ENCODE measurements at regions not wholly inside any gene's neighbourhood (a gene's known extent, or its start where the extent isn't known, plus 50 kb on each side); places are given as distances from the start of the nearest gene placed in this dataset.

DNA sequence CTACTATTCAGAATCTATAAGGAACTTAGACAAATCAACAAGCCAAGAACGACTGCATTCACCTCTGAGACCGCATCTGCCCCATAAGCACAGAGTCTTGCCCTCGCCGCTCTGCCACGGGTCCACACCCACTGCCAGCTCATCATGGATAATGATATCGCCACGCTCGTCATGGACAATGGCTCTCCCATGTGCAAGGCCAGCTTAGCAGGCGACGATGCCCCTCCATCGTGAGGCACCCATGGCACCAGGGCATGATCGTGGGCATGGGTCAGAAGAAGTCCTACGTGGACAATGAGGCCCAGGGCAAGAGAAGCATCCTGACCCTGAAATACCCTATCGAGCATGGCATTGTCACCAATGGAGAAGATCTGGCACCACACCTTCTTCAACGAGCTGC lies 92.1 kb upstream of the FXR1 start:
- FAIRE-seq (no peak), DNase-seq (no peak)
- 90 to 94% (median 93%) methylated on average over 15 of the region's 15 CpGs for WGBS, 3 donors
- Histone ChIP-seq H3K4me3 (ENCODE audit: low read depth in 1 of 3, low read length in 3 of 3) (no peak overlapping the region), H3K4me1 (ENCODE audit: control insufficient read depth in 3 of 3, insufficient read depth in 2 of 3, low read depth in 1 of 3, low read length in 2 of 3) (no peaks in the 10 kb centered on the region), H3K36me3 (ENCODE audit: control insufficient read depth in 3 of 3, insufficient read depth in 2 of 3, low read depth in 1 of 3, low read length in 3 of 3) (no peaks in the 10 kb centered on the region), H3K27ac (ENCODE audit: low read depth in 1 of 3, low read length in 2 of 3) (no peak overlapping the region), H3K27me3 (ENCODE audit: control insufficient read depth in 3 of 3, insufficient read depth in 3 of 3, low read length in 3 of 3) (peaks cover 0 to 3% (median 0%) of the 10 kb centered on the region in 3 donors), H3K9me3 (ENCODE audit: control insufficient read depth in 2 of 2, insufficient read depth in 1 of 2, low read depth in 1 of 2, low read length in 1 of 2) (no peaks in the 10 kb centered on the region)

DNA sequence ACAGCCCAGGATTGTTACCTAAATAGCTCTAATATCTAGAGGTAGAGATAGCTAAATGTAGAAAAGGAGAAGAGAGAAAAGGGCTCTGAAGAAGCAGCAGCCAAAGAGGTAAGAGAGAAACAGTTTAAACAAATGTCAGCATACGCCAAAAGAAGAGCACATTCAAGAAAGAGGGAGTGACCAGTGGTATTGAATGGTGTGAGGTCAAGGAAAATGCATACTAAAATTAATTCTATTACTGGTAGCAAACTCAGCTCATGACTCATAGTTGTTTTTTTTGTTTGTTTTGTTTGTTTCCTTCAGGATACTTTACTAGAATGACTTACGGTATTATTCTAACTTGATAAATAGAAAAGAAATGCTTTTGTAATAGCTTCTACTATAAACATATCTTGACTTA lies 86.5 kb upstream of the FXR1 start:
- H3K9me3 ChIP-seq (ENCODE audit: control insufficient read depth in 2 of 2, insufficient read depth in 1 of 2, low read depth in 1 of 2, low read length in 1 of 2): no peaks in the 10 kb centered on the region
- no peak overlapping the region for H3K4me3 ChIP-seq (ENCODE audit: low read depth in 1 of 3, low read length in 3 of 3)
- WGBS, 3 donors: 78 to 82% (median 80%) methylated on average over 2 of the region's 2 CpGs
- no peak for FAIRE-seq
- H3K27ac ChIP-seq (ENCODE audit: low read depth in 1 of 3, low read length in 2 of 3): no peak overlapping the region
- no peaks in the 10 kb centered on the region for H3K36me3 ChIP-seq (ENCODE audit: control insufficient read depth in 3 of 3, insufficient read depth in 2 of 3, low read depth in 1 of 3, low read length in 3 of 3)
- no peaks in the 10 kb centered on the region for H3K4me1 ChIP-seq (ENCODE audit: control insufficient read depth in 3 of 3, insufficient read depth in 2 of 3, low read depth in 1 of 3, low read length in 2 of 3)
- peaks cover 0 to 3% (median 0%) of the 10 kb centered on the region in 3 donors for H3K27me3 ChIP-seq (ENCODE audit: control insufficient read depth in 3 of 3, insufficient read depth in 3 of 3, low read length in 3 of 3)
- no peak for DNase-seq

DNA sequence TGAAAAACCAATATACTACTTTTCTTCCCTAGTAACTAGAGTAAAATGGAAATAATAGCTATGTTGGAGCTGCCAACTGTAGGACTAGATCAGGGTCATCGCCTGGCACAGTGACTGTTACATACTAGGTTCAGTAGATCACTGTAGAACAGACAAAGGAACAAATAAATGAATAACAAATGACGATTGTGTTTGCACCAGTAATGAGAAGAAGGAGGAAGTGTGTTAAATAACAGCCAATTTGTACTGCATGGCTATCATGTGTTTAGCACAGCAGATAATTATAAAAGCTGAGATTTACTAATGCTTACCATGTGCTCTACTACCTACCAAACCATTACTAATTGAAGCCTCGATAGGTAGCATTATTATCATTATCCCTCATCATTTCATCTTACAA lies 85.3 kb upstream of the FXR1 start:
- no peak for DNase-seq
- Histone ChIP-seq H3K9me3 (ENCODE audit: control insufficient read depth in 2 of 2, insufficient read depth in 1 of 2, low read depth in 1 of 2, low read length in 1 of 2) (no peaks in the 10 kb centered on the region), H3K27ac (ENCODE audit: low read depth in 1 of 3, low read length in 2 of 3) (no peak overlapping the region), H3K27me3 (ENCODE audit: control insufficient read depth in 3 of 3, insufficient read depth in 3 of 3, low read length in 3 of 3) (no peaks in the 10 kb centered on the region), H3K4me3 (ENCODE audit: low read depth in 1 of 3, low read length in 3 of 3) (no peak overlapping the region), H3K4me1 (ENCODE audit: control insufficient read depth in 3 of 3, insufficient read depth in 2 of 3, low read depth in 1 of 3, low read length in 2 of 3) (no peaks in the 10 kb centered on the region), H3K36me3 (ENCODE audit: control insufficient read depth in 3 of 3, insufficient read depth in 2 of 3, low read depth in 1 of 3, low read length in 3 of 3) (no peaks in the 10 kb centered on the region)
- no peak for FAIRE-seq
- WGBS, 3 donors: 70 to 83% (median 79%) methylated on average over 3 of the region's 3 CpGs

DNA sequence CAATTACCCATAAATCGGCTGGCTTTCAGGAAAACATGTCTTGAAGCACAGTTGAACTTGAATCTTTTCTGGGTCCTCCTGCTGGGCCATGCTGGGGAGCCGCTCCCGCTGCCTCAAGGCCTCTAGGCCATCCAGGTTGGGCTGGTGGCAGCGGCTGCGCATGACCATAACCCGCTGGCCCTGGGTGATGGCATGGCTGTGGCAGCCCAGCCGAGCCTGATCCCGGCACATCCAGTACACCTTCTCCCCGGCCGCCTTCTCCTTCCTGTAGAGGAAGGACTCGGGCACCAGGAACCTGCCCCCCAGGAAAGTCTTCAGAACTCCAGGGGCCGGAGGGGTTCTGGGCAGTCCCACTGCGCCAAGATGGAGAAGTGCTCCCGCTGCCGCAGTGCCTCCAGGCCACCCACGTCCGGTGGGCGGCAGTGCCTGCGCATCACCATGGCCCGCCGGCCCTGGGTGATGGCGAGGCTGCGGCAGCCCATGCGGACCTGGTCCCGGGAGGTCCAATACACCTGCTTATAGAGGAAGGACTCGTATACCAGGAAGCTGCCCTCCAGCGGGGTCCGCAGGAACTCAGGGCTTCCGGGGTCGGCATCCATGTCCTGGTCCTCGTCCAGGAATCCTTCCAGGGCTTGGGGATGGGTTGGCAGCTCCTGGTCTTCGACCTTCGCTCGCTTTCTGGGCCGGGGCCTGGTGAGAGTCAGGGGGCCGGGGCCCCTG lies 84.3 kb upstream of the FXR1 start:
- WGBS, 3 donors: 90 to 94% (median 93%) methylated on average over 34 to 36 of the region's 36 CpGs
- H3K27ac ChIP-seq (ENCODE audit: low read depth in 1 of 3, low read length in 2 of 3): no peak overlapping the region
- no peaks in the 10 kb centered on the region for H3K9me3 ChIP-seq (ENCODE audit: control insufficient read depth in 2 of 2, insufficient read depth in 1 of 2, low read depth in 1 of 2, low read length in 1 of 2)
- no peak for FAIRE-seq
- DNase-seq: no peak
- H3K4me1 ChIP-seq (ENCODE audit: control insufficient read depth in 3 of 3, insufficient read depth in 2 of 3, low read depth in 1 of 3, low read length in 2 of 3): no peaks in the 10 kb centered on the region
- H3K27me3 ChIP-seq (ENCODE audit: control insufficient read depth in 3 of 3, insufficient read depth in 3 of 3, low read length in 3 of 3): no peaks in the 10 kb centered on the region
- no peaks in the 10 kb centered on the region for H3K36me3 ChIP-seq (ENCODE audit: control insufficient read depth in 3 of 3, insufficient read depth in 2 of 3, low read depth in 1 of 3, low read length in 3 of 3)
- no peak overlapping the region for H3K4me3 ChIP-seq (ENCODE audit: low read depth in 1 of 3, low read length in 3 of 3)

DNA sequence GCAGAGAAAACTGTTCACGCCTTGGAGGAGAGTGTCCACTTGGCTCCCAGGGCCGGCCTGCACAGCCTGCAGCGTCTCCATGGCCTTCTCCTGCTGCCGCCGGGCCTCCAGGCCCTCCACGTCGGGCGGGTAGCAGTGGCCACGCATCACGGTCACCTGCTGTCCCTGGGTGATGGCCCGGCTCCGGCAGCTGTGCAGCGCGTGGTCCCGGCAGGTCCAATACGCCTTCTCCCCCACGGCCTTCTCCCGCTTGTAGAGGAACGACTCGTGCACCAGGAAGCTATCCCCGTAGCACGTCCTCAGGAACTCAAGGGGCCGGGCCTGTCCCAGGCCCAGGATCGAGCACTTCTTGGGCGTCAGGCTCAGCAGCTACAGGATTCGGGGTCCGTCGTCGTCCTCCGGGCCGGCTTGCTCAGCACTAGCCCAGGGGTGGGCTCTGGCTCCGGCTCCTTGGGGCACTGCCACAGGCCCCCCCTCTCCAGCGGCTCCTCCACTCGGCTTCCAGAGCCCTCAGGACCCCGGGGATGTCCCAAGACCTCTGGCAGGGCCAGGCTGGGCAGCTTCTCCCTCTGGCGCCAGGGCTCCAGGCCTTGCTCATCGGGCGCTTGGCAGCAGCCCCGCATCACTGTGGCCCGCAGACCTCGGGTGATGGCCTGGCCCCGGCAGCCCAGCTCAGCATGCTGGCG lies 83.6 kb upstream of the FXR1 start:
- FAIRE-seq (no peak), DNase-seq (no peak)
- H3K27ac ChIP-seq (ENCODE audit: low read depth in 1 of 3, low read length in 2 of 3): no peak overlapping the region
- H3K27me3 ChIP-seq (ENCODE audit: control insufficient read depth in 3 of 3, insufficient read depth in 3 of 3, low read length in 3 of 3): no peaks in the 10 kb centered on the region
- H3K4me1 ChIP-seq (ENCODE audit: control insufficient read depth in 3 of 3, insufficient read depth in 2 of 3, low read depth in 1 of 3, low read length in 2 of 3): no peaks in the 10 kb centered on the region
- 91 to 93% (median 92%) methylated on average over 41 to 43 of the region's 43 CpGs for WGBS, 3 donors
- H3K36me3 ChIP-seq (ENCODE audit: control insufficient read depth in 3 of 3, insufficient read depth in 2 of 3, low read depth in 1 of 3, low read length in 3 of 3): no peaks in the 10 kb centered on the region
- no peak overlapping the region for H3K4me3 ChIP-seq (ENCODE audit: low read depth in 1 of 3, low read length in 3 of 3)
- H3K9me3 ChIP-seq (ENCODE audit: control insufficient read depth in 2 of 2, insufficient read depth in 1 of 2, low read depth in 1 of 2, low read length in 1 of 2): no peaks in the 10 kb centered on the region

DNA sequence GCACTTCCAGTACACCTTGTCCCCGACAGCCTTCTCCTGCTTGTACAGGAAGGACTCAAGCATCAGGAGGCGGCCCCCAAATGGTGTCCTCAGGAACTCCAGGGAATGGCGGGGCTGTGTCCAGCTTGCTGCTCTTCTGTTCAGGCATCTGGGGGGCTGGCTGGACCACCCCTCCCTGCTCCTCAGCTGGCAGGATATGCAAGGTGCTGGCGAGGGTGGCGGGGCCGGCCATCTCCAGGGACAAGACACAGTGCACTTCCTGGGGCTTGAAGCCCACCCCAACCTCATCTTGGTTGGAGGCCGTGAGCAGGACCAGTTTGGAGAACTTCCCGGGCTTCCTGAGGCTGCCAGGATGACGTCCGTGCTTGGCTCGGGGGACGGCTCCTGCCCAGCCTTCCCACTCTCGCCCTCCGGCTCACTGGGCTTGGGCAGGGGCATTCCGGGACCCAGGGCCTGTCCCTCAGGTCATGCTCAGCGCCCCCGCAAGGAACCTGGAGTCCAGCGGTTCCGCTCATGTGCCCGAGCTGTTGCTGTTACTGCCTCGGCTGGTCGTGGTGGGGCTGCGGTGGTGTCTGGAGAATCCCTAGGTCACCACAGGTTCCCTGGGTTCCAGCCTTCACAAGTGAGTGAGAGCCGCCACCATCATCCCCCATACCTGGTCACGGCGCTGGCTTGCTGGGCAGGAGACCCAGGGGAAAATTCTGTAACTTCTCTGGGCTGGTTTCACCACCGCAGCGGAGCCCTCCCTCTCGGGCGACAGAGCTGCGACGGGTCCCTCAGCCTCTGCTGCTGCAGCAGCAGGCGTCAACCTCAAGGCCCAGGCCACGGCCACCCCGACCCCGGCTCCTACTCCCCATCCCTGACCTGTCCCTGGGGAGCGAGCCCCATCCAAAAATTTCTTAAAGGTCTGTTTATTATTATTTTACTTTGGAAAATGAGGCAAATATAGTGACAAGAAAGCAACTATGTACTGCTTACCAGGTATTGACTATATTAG lies 82.8 kb upstream of the FXR1 start:
- Histone ChIP-seq H3K4me1 (ENCODE audit: control insufficient read depth in 3 of 3, insufficient read depth in 2 of 3, low read depth in 1 of 3, low read length in 2 of 3) (no peaks in the 10 kb centered on the region), H3K9me3 (ENCODE audit: control insufficient read depth in 2 of 2, insufficient read depth in 1 of 2, low read depth in 1 of 2, low read length in 1 of 2) (no peaks in the 10 kb centered on the region), H3K27me3 (ENCODE audit: control insufficient read depth in 3 of 3, insufficient read depth in 3 of 3, low read length in 3 of 3) (no peaks in the 10 kb centered on the region), H3K4me3 (ENCODE audit: low read depth in 1 of 3, low read length in 3 of 3) (no peak overlapping the region), H3K36me3 (ENCODE audit: control insufficient read depth in 3 of 3, insufficient read depth in 2 of 3, low read depth in 1 of 3, low read length in 3 of 3) (no peaks in the 10 kb centered on the region), H3K27ac (ENCODE audit: low read depth in 1 of 3, low read length in 2 of 3) (no peak overlapping the region)
- DNase-seq: no peak
- 88 to 92% (median 90%) methylated on average over 37 of the region's 37 CpGs for WGBS, 3 donors
- FAIRE-seq: no peak

DNA sequence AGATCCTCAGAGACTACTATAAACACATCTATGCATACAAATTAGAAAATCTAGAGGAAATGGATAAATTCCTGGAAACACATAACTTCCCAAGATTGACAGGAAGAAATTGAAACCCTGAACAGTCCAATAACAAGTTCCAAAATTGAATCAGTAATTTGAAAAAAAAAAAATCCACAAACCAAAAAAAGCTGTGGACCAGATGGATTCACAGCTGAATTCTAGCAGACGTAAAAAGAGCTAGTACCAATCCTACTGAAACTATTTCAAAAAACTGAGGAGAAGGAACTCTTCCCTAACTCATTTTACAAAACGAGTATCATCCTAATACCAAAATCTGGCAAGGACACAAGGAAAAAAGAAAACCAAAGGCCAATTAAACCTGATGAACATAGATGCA lies 77.0 kb upstream of the FXR1 start:
- no peak for DNase-seq
- Histone ChIP-seq H3K4me1 (ENCODE audit: control insufficient read depth in 3 of 3, insufficient read depth in 2 of 3, low read depth in 1 of 3, low read length in 2 of 3) (no peaks in the 10 kb centered on the region), H3K27ac (ENCODE audit: low read depth in 1 of 3, low read length in 2 of 3) (no peak overlapping the region), H3K27me3 (ENCODE audit: control insufficient read depth in 3 of 3, insufficient read depth in 3 of 3, low read length in 3 of 3) (no peaks in the 10 kb centered on the region), H3K36me3 (ENCODE audit: control insufficient read depth in 3 of 3, insufficient read depth in 2 of 3, low read depth in 1 of 3, low read length in 3 of 3) (no peaks in the 10 kb centered on the region), H3K4me3 (ENCODE audit: low read depth in 1 of 3, low read length in 3 of 3) (no peak overlapping the region), H3K9me3 (ENCODE audit: control insufficient read depth in 2 of 2, insufficient read depth in 1 of 2, low read depth in 1 of 2, low read length in 1 of 2) (no peaks in the 10 kb centered on the region)
- WGBS, 3 donors: 75 to 79% (median 75%) methylated on average over 2 of the region's 2 CpGs
- no peak for FAIRE-seq

DNA sequence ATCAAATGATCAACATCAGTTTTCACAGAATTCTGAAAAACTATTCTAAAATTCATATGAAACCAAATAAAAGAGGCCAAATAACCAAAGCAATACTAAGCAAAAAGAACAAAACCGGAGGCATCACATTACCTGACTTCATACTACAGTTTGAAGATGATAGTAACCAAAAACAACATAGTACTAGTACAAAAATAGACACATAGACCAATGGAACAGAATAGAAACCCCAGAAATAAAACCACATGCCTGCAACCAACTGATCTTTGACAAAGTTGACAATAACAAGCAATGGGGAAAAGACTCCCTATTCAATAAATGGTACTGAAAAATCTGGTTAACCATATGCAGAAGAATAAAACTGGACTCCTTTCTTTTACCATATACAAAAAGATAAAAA lies 75.7 kb upstream of the FXR1 start:
- Histone ChIP-seq H3K36me3 (ENCODE audit: control insufficient read depth in 3 of 3, insufficient read depth in 2 of 3, low read depth in 1 of 3, low read length in 3 of 3) (no peaks in the 10 kb centered on the region), H3K4me1 (ENCODE audit: control insufficient read depth in 3 of 3, insufficient read depth in 2 of 3, low read depth in 1 of 3, low read length in 2 of 3) (no peaks in the 10 kb centered on the region), H3K4me3 (ENCODE audit: low read depth in 1 of 3, low read length in 3 of 3) (no peak overlapping the region), H3K9me3 (ENCODE audit: control insufficient read depth in 2 of 2, insufficient read depth in 1 of 2, low read depth in 1 of 2, low read length in 1 of 2) (no peaks in the 10 kb centered on the region), H3K27ac (ENCODE audit: low read depth in 1 of 3, low read length in 2 of 3) (no peak overlapping the region), H3K27me3 (ENCODE audit: control insufficient read depth in 3 of 3, insufficient read depth in 3 of 3, low read length in 3 of 3) (no peaks in the 10 kb centered on the region)
- no peak for DNase-seq
- 84 to 93% (median 85%) methylated on average over 1 of the region's 1 CpG for WGBS, 3 donors
- FAIRE-seq: no peak

All from small intestine (tissue), 7 donors.